SK-N-SH treated with all-trans-retinoic acid at 6 μM for 48 hours (cell line): ENCODE measurements at regions not wholly inside any gene's neighbourhood (a gene's known extent, or its start where the extent isn't known, plus 50 kb on each side); places are given as distances from the start of the nearest gene placed in this dataset.

ENCODE experiments used
- ATAC-seq: fragments of 200-7000 bp; cut with Tn5 transposase; 3 replicates; pipeline ENCODE4 v1.9.1; 2020; ENCODE audit warnings: mild to moderate bottlenecking, moderate library complexity
- ARNTL ChIP-seq: fragments of 450-650 bp; formaldehyde crosslinking; IDR thresholded peaks from 2 replicates; pipeline ENCODE4 v1.5.0; 2020; ENCODE audit warnings: low read depth, mild to moderate bottlenecking, moderate library complexity, borderline replicate concordance
- BACH2 ChIP-seq: fragments of 250-450 bp; sonication (Bioruptor Pico); IDR thresholded peaks from 2 replicates; pipeline ENCODE4 v1.9.0; 2021; ENCODE audit warnings: mild to moderate bottlenecking, borderline replicate concordance
- CSRNP3 ChIP-seq: fragments of 250-450 bp; sonication (Bioruptor Pico); IDR thresholded peaks from 2 replicates; pipeline ENCODE4 v1.5.1; 2021; ENCODE audit warnings: mild to moderate bottlenecking, moderate library complexity
- ESRRG ChIP-seq: fragments of 250-450 bp; sonication (Bioruptor Pico); IDR thresholded peaks from 2 replicates; pipeline ENCODE4 v1.6.1; 2021; ENCODE audit warnings: mild to moderate bottlenecking
- GLIS3 ChIP-seq: fragments of 250-450 bp; sonication (Bioruptor Pico); IDR thresholded peaks from 2 replicates; pipeline ENCODE4 v1.5.0; 2020; ENCODE audit warnings: mild to moderate bottlenecking, moderate library complexity
- ISL1 ChIP-seq: fragments of 250-450 bp; sonication (Bioruptor Pico); IDR thresholded peaks from 2 replicates; pipeline ENCODE4 v2.1.2; 2022; ENCODE audit warnings: mild to moderate bottlenecking, moderate library complexity
- OSR1 ChIP-seq: fragments of 250-450 bp; sonication (Bioruptor Pico); IDR thresholded peaks from 2 replicates; pipeline ENCODE4 v1.8.0; 2022; ENCODE audit warnings: moderate library complexity, mild to moderate bottlenecking, inconsistent platforms
- POU6F1 ChIP-seq: fragments of 250-450 bp; sonication (Bioruptor Pico); IDR thresholded peaks from 2 replicates; pipeline ENCODE4 v1.8.0; 2021; ENCODE audit warnings: low read depth, mild to moderate bottlenecking, moderate library complexity, borderline replicate concordance
- PPARA ChIP-seq: fragments of 250-450 bp; sonication (Bioruptor Pico); IDR thresholded peaks from 2 replicates; pipeline ENCODE4 v1.5.0; 2020; ENCODE audit warnings: mild to moderate bottlenecking, borderline replicate concordance
- RARB ChIP-seq: fragments of 250-450 bp; sonication (Bioruptor Pico); IDR thresholded peaks from 2 replicates; pipeline ENCODE4 v1.8.0; 2021; ENCODE audit warnings: mild to moderate bottlenecking, moderate library complexity
- SNAI2 ChIP-seq: fragments of 250-450 bp; sonication (Bioruptor Pico); IDR thresholded peaks from 2 replicates; pipeline ENCODE4 v1.5.0; 2020; ENCODE audit warnings: mild to moderate bottlenecking, moderate library complexity
- TCF4 ChIP-seq: fragments of 250-450 bp; sonication (Bioruptor Pico); IDR thresholded peaks from 2 replicates; pipeline ENCODE4 v1.8.0; 2021; ENCODE audit warnings: mild to moderate bottlenecking, moderate library complexity, borderline replicate concordance
- TOX ChIP-seq: fragments of 250-450 bp; sonication (Bioruptor Pico); IDR thresholded peaks from 2 replicates; pipeline ENCODE4 v1.8.0; 2021; ENCODE audit warnings: mild to moderate bottlenecking, moderate library complexity, borderline replicate concordance
- ZC3H10 ChIP-seq: fragments of 250-450 bp; sonication (Bioruptor Pico); IDR thresholded peaks from 2 replicates; pipeline ENCODE4 v1.5.1; 2021; ENCODE audit warnings: mild to moderate bottlenecking, moderate library complexity
- ZFP3 ChIP-seq: fragments of 250-450 bp; sonication (Bioruptor Pico); IDR thresholded peaks from 2 replicates; pipeline ENCODE4 v1.5.0; 2020; ENCODE audit warnings: mild to moderate bottlenecking, moderate library complexity
- ZFP30 ChIP-seq: fragments of 450-650 bp; formaldehyde crosslinking; IDR thresholded peaks from 2 replicates; pipeline ENCODE4 v1.5.0; 2022; ENCODE audit warnings: mild to moderate bottlenecking, moderate library complexity
- ZNF565 ChIP-seq: fragments of 450-650 bp; formaldehyde crosslinking; conservative IDR thresholded peaks from 2 replicates; pipeline ENCODE4 v1.5.0; 2020; ENCODE audit warnings: low read depth, mild to moderate bottlenecking, moderate library complexity
- ZNF70 ChIP-seq: fragments of 450-650 bp; formaldehyde crosslinking; IDR thresholded peaks from 2 replicates; pipeline ENCODE4 v1.5.0; 2020; ENCODE audit warnings: mild to moderate bottlenecking, moderate library complexity
- ZNF8 ChIP-seq: fragments of 450-650 bp; formaldehyde crosslinking; IDR thresholded peaks from 2 replicates; pipeline ENCODE4 v1.5.0; 2020; ENCODE audit warnings: mild to moderate bottlenecking, moderate library complexity
- TF ChIP-seq, protein P1 (sequence below): fragments of 250-450 bp; sonication (Bioruptor Pico); IDR thresholded peaks from 2 replicates; pipeline ENCODE4 v1.5.1; 2020; ENCODE audit warnings: low read depth, mild to moderate bottlenecking, moderate library complexity
- TF ChIP-seq, protein P2 (sequence below): fragments of 250-450 bp; sonication (Bioruptor Pico); IDR thresholded peaks from 2 replicates; pipeline ENCODE4 v1.5.0; 2020; ENCODE audit warnings: mild to moderate bottlenecking, moderate library complexity
- TF ChIP-seq, protein P3 (sequence below): fragments of 250-450 bp; sonication (Bioruptor Pico); IDR thresholded peaks from 2 replicates; pipeline ENCODE4 v1.8.0; 2020; ENCODE audit warnings: mild to moderate bottlenecking, moderate library complexity, borderline replicate concordance

DNA sequence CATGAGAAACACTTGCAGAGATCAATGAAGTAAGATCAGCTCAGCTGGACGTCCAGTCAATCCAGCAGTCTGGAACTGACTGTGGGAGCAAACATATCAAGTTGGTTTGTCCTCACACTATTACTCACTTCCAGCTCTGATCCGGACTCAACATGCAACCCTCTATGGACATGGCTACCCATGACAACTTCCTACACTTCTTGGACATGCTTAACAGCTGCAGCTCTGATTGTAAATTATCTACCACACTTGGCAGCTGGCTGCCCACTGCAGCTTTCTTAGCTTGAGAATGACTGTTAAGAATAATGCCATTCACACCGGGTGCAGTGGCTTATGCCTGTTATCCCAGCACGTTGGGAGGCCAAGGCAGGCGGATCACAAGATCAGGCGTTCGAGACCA, 429.8 kb downstream of the EPHA4 start (continued):
- TF ChIP-seq CSRNP3 (CRISPR knock-in tag) = no peak

DNA sequence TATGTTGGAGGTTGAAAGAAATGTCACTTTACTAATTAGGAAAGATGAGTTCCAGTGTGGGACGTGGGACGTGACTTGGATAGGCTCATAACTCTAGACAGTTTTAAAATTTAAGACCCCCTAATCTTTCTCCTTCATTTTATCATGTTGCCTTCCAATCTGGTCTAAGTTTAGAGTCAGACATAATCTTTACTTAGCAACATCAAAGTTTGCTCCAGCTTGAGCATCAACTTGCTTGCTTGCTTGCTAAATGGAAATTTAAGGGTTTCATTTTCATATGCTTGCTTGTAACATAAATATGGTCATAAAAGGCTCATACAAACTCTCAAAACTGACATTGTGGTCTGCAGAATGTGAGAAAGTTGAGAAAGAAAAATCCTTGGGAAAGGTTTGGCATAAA, 428.9 kb downstream of the EPHA4 start:
- no peak for ATAC-seq
- TF ChIP-seq ZFP30 (CRISPR knock-in tag) (no peak), ZFP3 (CRISPR knock-in tag) (no peak), ARNTL (no peak), TOX (CRISPR knock-in tag) (no peak), BACH2 (CRISPR knock-in tag) (no peak), PPARA (CRISPR knock-in tag) (no peak), OSR1 (no peak), ZNF565 (CRISPR knock-in tag) (no peak)

DNA sequence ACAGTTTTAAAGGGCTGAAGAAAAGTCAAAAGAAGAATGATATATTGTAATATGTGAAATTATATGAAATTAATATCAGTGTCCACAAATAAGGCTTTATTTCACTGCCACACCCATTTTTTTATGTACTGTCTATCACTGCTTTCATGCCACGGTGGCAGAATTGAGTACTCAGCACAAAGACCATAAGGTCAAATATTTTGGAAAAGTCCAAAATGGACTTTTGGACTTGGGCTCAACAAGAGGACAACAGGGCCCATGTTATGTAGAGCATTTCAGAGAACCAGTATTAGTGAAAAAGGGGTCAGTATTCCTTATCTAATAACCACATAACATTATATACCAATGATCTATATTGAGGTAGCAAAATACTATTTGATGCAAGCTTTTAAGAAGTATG, 427.2 kb downstream of the EPHA4 start:
- TF ChIP-seq TCF4 (CRISPR knock-in tag) (no peak), GLIS3 (no peak), ZFP3 (CRISPR knock-in tag) (no peak), CSRNP3 (CRISPR knock-in tag) (no peak), SNAI2 (CRISPR knock-in tag) (no peak), OSR1 (no peak), ZFP30 (CRISPR knock-in tag) (no peak), ARNTL (no peak), ZNF70 (no peak)
- TF ChIP-seq, all 23 proteins: peak for 0
- no peak for ATAC-seq

GRCh38 chr2:221145396-221145795, 426.7 kb downstream of the EPHA4 start:
- ATAC-seq = no peak
- TF ChIP-seq CSRNP3 (CRISPR knock-in tag) = no peak
- TF ChIP-seq ZFP30 (CRISPR knock-in tag) = no peak
- TF ChIP-seq, protein P1, sequence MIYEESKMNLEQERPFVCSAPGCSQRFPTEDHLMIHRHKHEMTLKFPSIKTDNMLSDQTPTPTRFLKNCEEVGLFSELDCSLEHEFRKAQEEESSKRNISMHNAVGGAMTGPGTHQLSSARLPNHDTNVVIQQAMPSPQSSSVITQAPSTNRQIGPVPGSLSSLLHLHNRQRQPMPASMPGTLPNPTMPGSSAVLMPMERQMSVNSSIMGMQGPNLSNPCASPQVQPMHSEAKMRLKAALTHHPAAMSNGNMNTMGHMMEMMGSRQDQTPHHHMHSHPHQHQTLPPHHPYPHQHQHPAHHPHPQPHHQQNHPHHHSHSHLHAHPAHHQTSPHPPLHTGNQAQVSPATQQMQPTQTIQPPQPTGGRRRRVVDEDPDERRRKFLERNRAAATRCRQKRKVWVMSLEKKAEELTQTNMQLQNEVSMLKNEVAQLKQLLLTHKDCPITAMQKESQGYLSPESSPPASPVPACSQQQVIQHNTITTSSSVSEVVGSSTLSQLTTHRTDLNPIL (CRISPR knock-in tag) = no peak
- TF ChIP-seq OSR1 = no peak
- no peak for TF ChIP-seq TCF4 (CRISPR knock-in tag)
- no peak for TF ChIP-seq RARB
- TF ChIP-seq, protein P2, sequence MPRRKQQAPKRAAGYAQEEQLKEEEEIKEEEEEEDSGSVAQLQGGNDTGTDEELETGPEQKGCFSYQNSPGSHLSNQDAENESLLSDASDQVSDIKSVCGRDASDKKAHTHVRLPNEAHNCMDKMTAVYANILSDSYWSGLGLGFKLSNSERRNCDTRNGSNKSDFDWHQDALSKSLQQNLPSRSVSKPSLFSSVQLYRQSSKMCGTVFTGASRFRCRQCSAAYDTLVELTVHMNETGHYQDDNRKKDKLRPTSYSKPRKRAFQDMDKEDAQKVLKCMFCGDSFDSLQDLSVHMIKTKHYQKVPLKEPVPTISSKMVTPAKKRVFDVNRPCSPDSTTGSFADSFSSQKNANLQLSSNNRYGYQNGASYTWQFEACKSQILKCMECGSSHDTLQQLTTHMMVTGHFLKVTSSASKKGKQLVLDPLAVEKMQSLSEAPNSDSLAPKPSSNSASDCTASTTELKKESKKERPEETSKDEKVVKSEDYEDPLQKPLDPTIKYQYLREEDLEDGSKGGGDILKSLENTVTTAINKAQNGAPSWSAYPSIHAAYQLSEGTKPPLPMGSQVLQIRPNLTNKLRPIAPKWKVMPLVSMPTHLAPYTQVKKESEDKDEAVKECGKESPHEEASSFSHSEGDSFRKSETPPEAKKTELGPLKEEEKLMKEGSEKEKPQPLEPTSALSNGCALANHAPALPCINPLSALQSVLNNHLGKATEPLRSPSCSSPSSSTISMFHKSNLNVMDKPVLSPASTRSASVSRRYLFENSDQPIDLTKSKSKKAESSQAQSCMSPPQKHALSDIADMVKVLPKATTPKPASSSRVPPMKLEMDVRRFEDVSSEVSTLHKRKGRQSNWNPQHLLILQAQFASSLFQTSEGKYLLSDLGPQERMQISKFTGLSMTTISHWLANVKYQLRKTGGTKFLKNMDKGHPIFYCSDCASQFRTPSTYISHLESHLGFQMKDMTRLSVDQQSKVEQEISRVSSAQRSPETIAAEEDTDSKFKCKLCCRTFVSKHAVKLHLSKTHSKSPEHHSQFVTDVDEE = no peak
- no peak for TF ChIP-seq ZC3H10 (CRISPR knock-in tag)
- no peak for TF ChIP-seq ZNF70
- TF ChIP-seq ESRRG (CRISPR knock-in tag) = no peak
- no peak for TF ChIP-seq PPARA (CRISPR knock-in tag)
- TF ChIP-seq, protein P3, sequence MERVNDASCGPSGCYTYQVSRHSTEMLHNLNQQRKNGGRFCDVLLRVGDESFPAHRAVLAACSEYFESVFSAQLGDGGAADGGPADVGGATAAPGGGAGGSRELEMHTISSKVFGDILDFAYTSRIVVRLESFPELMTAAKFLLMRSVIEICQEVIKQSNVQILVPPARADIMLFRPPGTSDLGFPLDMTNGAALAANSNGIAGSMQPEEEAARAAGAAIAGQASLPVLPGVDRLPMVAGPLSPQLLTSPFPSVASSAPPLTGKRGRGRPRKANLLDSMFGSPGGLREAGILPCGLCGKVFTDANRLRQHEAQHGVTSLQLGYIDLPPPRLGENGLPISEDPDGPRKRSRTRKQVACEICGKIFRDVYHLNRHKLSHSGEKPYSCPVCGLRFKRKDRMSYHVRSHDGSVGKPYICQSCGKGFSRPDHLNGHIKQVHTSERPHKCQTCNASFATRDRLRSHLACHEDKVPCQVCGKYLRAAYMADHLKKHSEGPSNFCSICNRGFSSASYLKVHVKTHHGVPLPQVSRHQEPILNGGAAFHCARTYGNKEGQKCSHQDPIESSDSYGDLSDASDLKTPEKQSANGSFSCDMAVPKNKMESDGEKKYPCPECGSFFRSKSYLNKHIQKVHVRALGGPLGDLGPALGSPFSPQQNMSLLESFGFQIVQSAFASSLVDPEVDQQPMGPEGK (CRISPR knock-in tag) = no peak
- no peak for TF ChIP-seq ZNF8
- no peak for TF ChIP-seq TOX (CRISPR knock-in tag)
- no peak for TF ChIP-seq ISL1
- no peak for TF ChIP-seq POU6F1 (CRISPR knock-in tag)
- TF ChIP-seq ZNF565 (CRISPR knock-in tag) = no peak
- no peak for TF ChIP-seq GLIS3
